ENCODE measurements at regions not wholly inside any gene's neighbourhood (a gene's known extent, or its start where the extent isn't known, plus 50 kb on each side); places are given as distances from the start of the nearest gene placed in this dataset.
"Not testable (repeated sequence)": the region's sequence is repeated elsewhere in the genome, so short reads cannot be mapped to it uniquely, and the experiment has no call there.

DNA sequence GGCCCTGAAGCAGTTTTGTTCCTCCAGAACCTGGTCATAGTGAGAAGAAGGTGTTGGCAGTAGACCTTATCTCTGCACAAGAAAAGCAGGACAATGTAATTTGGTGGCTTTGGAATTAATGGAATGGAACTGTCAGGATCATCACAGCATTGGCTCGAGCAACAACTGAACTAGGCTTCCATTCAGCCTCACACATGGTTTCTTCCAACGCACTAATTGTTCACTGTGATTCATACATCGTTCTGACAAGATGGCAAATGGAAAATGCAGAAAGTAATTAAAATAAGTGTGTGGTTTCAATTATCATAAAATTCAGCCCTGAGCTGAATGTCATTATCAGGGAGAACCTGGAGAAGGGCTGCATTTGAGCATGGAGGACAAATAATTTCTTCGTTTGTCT lies 80.6 kb downstream of the MFSD1 start:
- no peak for DNase-seq (ENCODE audit: low spot score)

DNA sequence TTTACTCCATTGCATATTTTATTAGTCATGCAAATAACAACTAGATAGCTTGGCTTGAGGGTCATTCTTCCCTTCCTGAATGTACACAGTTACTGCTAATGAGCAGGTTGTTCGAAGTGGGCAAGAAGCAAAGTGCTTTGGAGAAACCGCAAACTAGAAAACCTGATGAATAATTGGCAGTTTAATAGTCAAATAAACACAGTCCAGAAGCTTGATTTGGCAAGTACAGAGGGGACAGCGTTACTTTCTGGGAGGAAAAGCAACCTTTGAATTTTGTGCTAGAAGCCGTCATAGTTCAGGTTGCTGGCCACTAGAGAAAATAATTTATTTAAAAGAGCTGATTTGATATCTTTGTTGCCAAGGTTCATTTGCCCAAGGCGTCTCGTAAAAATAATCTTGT lies 94.9 kb downstream of the MFSD1 start:
- no peak for DNase-seq (ENCODE audit: low spot score)

DNA sequence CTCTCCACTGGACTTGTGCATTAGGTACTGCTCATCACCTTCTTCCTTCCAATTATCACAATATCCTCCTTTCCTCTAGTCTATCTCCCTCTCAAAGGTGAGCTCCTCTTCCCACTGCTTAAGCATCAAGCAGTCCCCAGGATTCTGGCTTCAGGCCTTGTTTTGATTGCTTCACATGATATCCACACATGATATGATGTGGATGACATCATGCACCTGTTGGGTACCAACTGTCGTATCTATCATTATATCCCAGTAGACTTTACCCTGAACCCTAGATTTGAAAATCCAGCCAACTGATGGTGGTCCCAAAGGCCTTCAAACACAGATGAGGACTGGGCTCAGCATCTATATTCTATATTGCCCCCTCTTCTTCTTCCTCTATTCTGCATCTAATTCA lies 104.9 kb downstream of the MFSD1 start:
- no peak for DNase-seq (ENCODE audit: low spot score)

DNA sequence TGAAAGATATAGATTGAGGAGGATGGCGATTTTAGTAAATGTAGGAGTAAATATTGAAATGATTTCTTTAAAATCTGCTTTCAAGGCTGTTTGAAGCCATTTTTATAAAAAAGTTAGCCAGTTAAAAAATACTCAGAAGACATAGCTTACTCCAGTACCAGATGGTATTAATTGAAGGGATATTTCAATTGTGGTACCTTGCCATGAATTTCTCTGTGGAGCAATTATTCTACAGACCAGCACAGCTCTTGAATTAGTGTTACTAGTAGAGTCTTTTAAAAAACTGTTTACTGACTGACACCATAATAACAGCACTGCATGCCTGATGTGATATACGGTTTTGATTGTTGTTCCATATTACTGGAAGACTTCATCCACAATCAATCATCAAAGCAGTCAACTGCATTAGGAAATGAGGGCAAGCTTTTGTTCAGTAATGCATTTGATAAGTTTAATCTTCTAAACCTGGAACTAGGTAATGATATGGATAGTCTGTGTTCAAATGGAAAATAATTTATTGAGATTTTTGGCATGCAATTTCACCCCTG lies 106.4 kb downstream of the MFSD1 start:
- no peak for DNase-seq (ENCODE audit: low spot score)

DNA sequence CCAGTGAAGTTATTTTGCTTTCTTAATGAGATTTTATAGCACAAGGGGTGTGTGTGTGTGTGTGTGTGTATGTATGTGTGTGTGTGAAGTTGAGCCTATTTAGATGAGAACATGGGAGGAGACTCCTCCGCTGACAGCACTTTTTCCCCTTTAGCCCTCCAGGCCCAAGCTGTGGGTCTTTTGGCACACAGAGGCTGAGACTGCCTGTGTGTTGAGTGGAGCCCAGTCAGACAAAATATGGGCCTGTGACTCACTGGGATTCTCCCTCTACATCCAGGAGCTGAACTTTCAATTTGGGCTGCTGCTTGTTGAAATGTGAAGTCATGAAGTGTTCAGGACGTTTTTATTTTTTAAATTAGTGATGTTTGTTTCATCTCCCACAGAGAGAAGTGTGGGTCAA lies 108.0 kb downstream of the MFSD1 start:
- DNase-seq (ENCODE audit: low spot score) = no peak

DNA sequence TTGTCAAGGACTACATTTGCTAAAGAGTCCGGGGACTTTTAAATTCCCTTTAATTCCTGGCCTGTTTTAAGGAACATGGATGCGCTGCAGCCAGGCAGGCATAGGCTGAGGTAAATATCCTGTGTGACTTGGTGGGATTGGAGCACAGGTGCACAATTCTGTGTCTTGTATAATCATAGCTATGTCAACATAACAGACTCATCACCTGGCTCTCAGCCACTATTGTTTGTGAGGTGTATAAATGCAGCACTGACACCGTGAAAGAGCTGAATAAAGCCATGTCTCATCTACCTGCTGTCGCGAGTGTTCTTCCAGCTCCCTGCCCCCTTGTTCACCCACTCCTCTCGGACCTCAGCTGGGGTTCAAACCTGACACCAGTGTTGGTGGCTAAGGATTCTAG lies 109.7 kb downstream of the MFSD1 start:
- DNase-seq (ENCODE audit: low spot score) = no peak

DNA sequence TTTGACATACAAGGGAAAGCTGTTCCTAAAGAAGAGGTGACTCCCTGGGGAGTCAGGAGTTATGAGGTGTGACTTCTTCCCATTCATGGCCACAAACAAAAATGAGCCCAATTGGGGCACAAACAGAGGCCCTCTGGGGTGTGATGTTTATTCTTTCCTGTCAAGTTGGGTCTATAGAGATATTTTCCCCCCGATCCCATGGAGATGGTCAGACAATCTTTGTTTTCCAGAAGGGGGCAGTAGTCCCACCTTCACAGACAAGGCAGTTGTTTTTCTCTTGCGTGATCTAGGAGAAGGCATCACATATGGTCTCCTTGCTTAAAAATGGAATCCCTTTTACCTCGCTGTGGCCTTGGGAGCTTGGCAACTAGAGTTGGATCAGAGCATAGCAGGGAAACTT lies 110.3 kb downstream of the MFSD1 start:
- no peak for DNase-seq (ENCODE audit: low spot score)

DNA sequence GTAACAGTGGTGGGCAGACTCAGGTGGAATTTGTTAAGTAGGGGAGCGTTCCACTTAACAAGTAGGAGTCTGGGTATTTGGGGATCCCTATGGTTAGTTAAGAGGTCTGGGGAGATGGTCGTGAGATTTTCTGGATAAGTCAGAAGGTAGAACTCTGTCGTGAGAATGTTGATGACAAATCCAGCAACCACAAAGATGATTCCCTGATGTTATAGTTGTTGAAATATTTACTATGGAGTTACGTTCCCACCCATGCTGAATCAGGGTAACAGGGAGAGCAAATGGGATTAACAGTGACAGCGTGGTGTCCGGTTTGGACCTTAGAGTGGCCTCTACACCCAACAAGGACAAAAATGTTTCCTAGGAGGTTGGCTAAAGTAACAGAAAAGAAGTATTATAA lies 110.8 kb downstream of the MFSD1 start:
- DNase-seq (ENCODE audit: low spot score) = no peak

DNA sequence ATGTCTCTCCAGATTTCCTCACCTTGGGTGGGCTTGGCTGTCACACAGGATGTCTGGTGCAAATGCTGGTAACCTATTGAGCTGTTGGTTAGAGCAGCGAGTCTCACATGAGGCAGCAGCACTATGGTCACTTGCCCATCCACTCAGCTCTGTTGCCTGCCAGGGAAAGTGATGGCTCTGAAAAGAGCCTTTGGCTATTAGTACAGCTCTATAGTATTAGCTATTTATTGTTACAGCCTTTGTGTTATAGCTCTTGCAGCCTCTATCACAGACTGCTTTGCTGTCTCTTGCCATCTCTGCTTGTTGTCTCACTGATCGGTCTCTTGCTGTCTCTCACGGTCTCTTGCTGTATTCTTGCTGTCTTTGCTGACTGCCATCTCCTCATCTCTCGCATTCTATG lies 114.3 kb downstream of the MFSD1 start:
- DNase-seq (ENCODE audit: low spot score) = no peak

DNA sequence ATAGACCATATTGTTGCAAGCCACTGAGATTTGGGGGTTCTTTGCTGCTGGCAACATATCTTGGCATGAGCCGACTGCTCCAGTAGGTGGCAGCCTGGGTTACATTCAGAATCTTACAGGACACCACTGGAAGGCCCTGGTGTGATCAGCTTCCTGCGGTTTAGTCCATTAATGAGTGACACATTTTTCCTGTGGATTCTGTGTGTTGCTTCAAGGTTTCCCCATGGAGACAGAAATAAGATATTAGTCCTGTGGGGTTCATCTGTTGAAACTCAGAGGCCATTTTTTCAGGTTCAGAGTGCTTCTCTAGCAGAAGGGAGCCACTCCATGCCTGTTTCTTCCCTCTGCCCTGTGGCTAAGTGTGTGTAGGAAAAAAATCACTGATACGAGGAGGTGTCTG lies 116.2 kb downstream of the MFSD1 start:
- no peak for DNase-seq (ENCODE audit: low spot score)

DNA sequence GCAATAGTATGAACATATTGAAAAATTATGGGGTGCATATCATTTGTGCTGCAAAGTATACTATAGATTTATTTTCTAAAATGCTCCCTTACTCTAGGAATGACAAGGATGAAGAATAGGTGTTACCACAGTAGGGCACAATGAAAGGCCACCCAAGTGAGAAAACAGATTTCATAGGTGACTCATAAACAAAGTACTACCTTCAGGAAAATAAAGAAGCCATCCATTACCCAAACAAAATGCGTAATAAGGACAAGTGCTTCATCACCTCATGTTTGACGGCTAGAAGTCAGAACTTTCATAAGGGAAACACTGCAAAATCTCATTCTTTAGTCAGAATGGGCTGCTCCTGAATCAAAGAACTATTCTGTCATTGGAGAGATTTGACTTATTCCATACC lies 116.6 kb downstream of the MFSD1 start:
- DNase-seq (ENCODE audit: low spot score) = no peak

DNA sequence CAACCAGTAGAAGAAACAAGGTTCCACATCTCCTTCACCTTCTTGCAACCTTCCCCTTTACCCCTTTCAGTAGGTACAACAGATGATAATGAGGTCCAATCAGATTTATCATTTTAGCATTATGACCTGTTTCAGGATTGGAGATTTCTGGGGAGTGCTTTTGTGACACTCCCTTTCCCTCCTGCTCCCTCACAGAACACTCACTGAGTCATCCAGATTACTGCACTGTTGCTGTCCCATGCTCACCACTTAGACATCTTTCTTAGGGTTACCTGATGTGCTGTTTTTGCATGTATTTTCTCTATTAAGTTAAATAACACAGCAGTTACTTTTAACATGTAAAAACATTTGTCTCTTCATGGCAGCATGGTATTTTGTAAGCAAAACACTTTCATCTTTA lies 118.5 kb downstream of the MFSD1 start:
- DNase-seq (ENCODE audit: low spot score) = no peak

DNA sequence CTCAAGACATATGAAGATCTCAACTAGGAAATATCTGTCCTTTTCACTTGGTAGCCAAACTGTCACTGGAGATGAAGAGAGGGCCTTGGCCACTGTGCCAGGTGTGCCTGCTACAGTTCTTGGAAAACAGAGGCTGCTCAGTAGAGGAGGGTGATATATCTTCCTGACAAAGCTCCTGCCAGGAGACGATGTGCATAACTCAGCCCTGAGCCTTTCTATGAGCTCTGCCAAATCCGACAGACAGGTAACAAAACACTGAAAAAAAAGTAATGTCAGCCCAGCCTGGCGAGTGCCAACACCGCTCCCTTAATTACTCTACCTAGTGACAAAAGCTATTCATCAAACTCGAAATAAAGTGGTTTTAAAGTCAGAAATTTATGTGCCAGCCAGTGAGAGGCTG lies 123.2 kb downstream of the MFSD1 start:
- no peak for DNase-seq (ENCODE audit: low spot score)

DNA sequence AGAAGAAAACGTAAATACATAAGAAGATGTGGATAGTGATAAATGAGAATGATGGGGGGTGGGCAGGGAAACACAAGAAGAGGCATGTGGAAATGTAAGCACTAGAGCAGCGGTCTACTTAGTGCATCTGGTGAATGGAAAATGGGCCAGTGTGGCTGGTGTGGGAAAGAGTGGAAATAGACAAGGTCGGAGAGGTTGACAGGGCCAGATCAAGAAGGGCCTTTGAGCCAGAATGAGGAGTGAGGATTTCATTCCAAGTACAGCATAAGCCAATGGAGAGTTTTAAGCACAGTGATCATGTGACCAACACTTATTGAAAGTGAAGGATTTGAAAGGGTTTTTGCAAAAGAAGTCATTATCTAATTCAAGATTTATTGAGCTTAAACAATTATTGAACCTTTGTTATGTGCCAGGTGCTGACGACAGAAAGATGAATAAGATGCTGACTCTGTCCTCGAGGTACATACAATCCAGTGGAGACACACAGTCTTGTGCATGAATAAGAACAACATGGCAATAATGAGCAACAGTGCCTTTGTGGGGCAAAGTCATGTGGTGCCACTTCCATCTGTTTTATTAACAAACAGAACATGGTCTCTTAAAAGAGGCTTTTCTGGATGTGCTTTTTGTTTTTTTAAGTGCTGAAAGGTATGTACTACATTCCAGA lies 124.1 kb downstream of the MFSD1 start:
- DNase-seq (ENCODE audit: low spot score) = no peak

DNA sequence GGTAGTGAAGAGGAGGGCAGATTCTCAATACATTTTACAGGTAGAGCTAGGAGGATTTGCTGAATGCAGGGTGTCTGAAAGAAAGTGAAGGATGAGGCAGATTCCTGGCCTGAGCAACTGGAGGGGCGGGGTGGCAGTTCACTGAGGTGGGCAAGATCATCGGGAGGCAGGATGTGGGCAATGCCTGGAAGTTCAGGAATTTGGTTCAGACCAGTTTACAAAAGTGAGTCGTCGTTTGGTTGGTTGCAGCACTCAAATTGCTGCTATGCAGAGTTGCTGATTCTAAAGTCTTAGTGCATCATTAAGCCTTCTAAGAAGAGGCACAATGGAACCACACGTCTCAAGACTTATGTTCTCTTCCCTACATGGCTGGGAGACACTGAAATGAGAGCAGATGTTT lies 134.0 kb downstream of the MFSD1 start:
- DNase-seq (ENCODE audit: low spot score) = no peak

DNA sequence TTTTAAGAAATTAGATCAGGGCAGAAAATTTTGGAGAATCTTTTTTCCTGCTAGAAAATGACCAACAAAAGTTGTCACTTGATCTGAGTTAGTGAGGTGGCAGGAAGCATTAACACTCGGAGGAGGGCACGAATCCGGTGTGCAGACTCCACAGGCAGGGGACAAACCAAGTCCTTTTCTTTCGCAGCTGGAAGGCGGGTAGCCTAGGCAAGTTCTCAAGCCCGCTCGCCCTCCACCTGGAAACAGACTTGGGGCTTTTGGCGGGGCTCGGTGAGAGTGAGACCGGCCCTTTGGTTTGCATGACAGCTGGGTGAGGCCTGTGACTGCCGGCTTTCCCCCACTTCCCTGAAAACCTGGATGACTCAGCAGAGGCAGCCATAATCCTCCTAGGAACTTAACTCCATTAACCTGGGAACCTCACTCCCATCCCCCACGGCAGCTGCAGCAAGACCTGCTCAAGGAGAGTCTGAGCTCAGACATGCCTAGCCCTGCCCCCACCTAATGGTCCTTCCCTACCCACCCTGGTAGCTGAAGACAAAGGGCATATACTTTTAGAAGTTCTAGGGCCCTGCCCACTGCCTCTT lies 134.8 kb downstream of the MFSD1 start:
- DNase-seq (ENCODE audit: low spot score) = no peak

DNA sequence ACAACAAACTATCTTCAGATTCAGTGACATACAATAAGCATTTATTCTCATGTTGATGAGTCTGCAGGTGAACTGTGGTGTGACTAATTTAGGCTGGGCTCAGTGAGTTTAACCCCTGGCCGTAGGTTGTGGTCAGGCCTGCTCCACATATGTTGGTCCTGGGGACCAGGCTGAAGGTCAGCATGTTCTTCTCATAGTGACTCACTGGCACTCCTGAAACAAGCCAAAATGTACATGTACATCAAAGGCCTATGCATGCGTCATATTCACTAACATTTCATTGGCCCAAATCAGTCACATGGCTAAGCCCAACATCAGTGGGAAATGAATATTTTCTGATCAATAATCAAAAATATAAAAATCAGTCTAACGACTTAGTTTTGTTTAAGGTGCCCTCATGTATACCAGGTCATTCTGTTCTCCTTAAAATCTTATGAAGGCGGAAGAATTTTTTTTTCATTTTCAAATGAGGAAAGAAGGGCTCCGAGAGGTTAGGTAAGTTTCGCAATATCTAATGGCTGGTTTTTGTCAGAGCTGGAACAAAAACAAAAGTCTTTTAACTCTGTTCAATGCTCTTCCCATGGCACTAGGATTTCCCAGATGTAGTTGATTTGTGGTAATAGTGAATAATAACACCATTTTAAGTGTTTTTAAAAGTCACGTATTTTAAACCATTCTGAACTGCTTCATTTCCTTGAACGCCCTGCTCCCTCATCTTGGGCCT lies 148.5 kb downstream of the MFSD1 start:
- DNase-seq (ENCODE audit: low spot score) = no peak

DNA sequence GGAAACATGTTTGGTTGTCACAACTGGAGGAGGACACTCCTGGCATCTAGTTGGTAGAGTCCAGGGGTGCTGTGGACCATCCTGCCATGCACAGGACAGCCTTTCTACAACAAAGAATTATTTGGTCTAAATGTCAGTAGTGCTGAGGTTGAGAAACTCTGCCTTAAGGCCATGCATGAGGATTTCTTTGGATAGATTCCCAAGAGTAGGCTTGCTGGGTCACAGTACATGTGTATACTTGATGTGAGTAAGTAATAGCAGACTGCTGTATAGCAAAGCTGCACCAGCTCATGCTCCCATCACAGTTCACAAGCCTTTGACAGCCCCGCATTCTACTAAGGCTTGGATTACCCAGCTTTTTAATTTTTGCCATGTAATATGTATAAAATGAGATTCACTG lies 151.3 kb downstream of the MFSD1 start:
- no peak for DNase-seq (ENCODE audit: low spot score)

DNA sequence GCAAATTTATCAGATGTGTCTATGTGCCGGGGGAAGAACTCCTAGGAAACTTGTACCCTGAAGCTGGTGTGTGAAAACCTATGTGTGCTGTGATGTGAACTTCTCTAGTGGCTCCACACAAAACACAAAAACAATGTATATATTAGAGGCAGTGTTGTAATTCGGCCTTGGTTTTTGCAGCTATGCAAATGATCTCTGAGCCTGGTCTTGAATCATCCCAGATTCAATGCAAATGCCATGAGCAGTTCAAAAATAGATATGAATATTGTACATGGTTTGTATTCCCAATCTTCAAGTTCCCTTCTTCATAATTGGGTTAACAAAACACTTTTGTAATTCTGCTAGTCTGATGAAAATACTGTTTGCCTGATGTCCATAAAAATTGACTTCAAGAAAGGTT lies 152.6 kb downstream of the MFSD1 start:
- DNase-seq (ENCODE audit: low spot score) = no peak

DNA sequence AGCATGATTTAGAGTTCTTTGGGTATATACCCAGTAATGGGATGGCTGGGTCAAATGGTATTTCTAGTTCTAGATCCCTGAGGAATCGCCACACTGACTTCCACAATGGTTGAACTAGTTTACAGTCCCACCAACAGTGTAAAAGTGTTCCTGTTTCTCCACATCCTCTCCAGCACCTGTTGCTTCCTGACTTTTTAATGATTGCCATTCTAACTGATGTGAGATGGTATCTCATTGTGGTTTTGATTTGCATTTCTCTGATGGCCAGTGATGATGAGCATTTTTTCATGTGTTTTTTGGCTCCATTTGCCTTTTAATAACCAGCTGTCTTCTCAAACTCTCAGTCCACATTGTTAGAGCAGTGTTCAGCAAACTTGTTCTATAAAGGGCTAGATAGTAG lies 155.9 kb downstream of the MFSD1 start:
- not testable (repeated sequence) for DNase-seq (ENCODE audit: low spot score)

DNA sequence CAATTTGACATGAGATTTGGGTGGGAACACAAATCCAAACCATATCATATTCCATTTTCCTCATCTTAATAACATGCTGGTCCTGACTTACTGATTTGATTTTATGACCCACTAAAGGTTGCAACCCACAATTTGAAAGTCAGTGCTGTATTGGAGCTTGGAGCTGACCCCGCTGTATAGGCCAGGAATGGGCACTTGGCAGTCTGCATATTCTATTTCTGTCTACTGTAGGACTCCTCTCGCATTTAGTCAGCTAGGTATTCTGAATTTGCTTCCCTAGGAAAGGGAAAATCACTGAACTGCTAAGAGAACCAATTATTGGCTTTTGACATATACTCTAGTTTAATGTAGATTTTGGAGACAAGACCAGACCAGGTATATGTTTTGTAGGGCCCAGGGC lies 157.0 kb downstream of the MFSD1 start:
- DNase-seq (ENCODE audit: low spot score) = no peak

DNA sequence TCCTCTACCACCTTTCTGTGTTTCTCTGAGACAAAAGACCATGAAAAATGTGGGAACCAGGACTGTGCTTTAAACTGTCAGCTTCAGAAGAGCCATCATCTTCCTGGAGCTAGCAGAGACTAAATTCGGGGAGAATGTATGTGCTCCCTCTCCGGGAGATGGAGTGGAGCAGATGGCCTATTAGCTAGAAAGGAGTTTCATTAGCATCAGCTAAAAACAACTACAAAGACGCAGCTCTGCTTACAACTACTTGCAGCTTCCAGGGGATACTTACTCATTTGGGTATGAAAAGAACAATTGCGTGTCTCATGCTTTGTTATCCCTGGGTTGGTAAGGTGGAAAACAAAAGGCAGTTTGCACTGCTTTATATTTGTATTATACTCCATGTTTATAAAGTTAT lies 159.6 kb downstream of the MFSD1 start:
- no peak for DNase-seq (ENCODE audit: low spot score)

DNA sequence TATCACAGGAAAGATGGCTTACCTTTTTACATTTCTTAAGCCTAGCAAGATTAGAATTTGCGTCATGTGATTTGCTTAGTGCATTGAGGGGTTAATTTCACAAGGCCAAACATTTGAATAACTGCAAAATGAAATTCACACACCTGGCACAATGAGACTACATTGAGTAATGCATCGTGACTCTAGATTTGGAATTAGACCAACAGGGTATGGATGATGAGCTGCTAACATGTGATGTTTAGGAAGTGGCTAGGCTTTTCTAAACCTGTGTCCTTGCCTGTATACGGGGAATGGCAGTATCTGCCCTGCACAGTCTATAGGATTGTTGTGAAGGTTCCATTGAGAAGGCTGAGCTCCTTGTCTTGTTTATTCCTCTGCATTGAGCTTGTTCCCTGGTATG lies 160.1 kb downstream of the MFSD1 start:
- no peak for DNase-seq (ENCODE audit: low spot score)

DNA sequence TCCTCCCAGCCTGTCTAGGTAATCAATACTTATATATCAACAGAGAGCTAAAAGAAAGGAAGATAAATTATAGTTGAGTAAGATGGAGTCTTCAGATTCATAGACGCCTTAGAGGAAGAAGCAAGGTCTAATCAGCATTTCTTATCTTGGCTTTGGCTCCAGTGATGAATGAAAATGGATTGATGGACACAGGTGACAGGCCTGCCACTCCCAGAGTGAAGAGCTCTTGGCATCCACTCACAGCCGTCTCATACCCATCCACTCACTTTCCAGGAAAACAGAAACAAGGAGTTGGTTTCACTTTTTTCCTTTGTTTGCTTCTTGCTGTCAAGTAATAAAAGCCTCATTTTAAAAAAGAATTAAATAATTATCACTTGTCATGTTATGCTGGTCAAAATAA lies 168.2 kb downstream of the MFSD1 start:
- no peak for DNase-seq (ENCODE audit: low spot score)
